Esophagus squamous epithelium (tissue), 5 donors: ENCODE measurements at regions not wholly inside any gene's neighbourhood (a gene's known extent, or its start where the extent isn't known, plus 50 kb on each side); places are given as distances from the start of the nearest gene placed in this dataset.

Source experiments
- DNase-seq: peaks from one replicate; lab custom pipeline; 2025; lab: John Stamatoyannopoulos, UW
- H3K27ac ChIP-seq, 4 donors: fragments of 200-600 bp; sonication (generic); one replicate each; pipeline ENCODE4 v1.5.1; 2016 to 2019; ENCODE audit warnings: mild to moderate bottlenecking in 1 of 4
- H3K27me3 ChIP-seq, 4 donors: fragments of 200-600 bp; sonication (generic); 1 replicate in 3 of 4; 2 replicates in 1 of 4; pipeline versions ENCODE4 v1.5.1 to v1.6.0; 2017 to 2021; ENCODE audit warnings: antibody characterized with exemption in 1 of 4
- H3K36me3 ChIP-seq, 3 donors: fragments of 200-600 bp; sonication (generic); one replicate each; pipeline ENCODE4 v1.5.1; 2016 to 2019
- H3K4me1 ChIP-seq, 3 donors: fragments of 200-600 bp; sonication (generic); one replicate each; pipeline ENCODE4 v1.5.1; 2017 to 2019
- H3K4me3 ChIP-seq, 4 donors: fragments of 200-600 bp; sonication (generic); 1 replicate in 3 of 4; 2 replicates in 1 of 4; pipeline ENCODE4 v1.5.1; 2016 to 2019; ENCODE audit warnings: mild to moderate bottlenecking in 2 of 4, moderate library complexity in 1 of 4
- H3K9me3 ChIP-seq, 3 donors: fragments of 200-600 bp; sonication (generic); one replicate each; pipeline ENCODE4 v1.5.1; 2016 to 2019
- CTCF ChIP-seq, 6 experiments: fragments of 450-650 bp in 4 of 6; fragments of 200-600 bp in 2 of 6; sonication (generic) in 2 of 6; IDR thresholded peaks; one replicate each; pipeline ENCODE4 v1.5.1; 2016 to 2019; ENCODE audit warnings: antibody characterized with exemption in 6 of 6, mild to moderate bottlenecking in 4 of 6, moderate library complexity in 4 of 6
- POLR2A ChIP-seq, 4 donors: fragments of 450-650 bp; IDR thresholded peaks; one replicate each; pipeline ENCODE4 v1.6.1; 2017; ENCODE audit warnings: antibody characterized with exemption in 4 of 4, mild to moderate bottlenecking in 4 of 4, moderate library complexity in 3 of 4
- WGBS, 2 donors: methylation state at CpG; one replicate each; pipeline ENCODE4 v1.1.5; 2018; 5-methylcytosine and 5-hydroxymethylcytosine counted together
- intact Hi-C: fragments of 100-400 bp; cut with DNase I; formaldehyde crosslinking; loops from one replicate; pipeline ENCODE4 v1.15.0; 2022
- donor health status: DM: yes; HTN: yes; CAD: no.

GRCh38 chr14:66070542-66071319, 415.4 kb upstream of the CCDC196 start:
- Histone ChIP-seq H3K9me3 (no peaks in the 10 kb centered on the region), H3K27ac (no peak overlapping the region), H3K4me3 (no peak overlapping the region), H3K4me1 (no peaks in the 10 kb centered on the region), H3K36me3 (no peaks in the 10 kb centered on the region), H3K27me3 (peaks cover 0 to 7% (median 0%) of the 10 kb centered on the region in 4 donors)
- DNase-seq = no peak
- peak; percentile 38 to 68 (median 52) for TF ChIP-seq CTCF (IDR thresholded peaks at IDR 0.05)
- TF ChIP-seq POLR2A (IDR thresholded peaks at IDR 0.05) = no peak
- intact Hi-C loops = no loop called here
- 60 to 65% methylated on average over 8 to 12 of the region's 12 CpGs for WGBS, 2 donors

GRCh38 chr14:66072190-66073084, 413.7 kb upstream of the CCDC196 start:
- intact Hi-C loops = no loop called here
- TF ChIP-seq POLR2A (IDR thresholded peaks at IDR 0.05) (no peak), CTCF (IDR thresholded peaks at IDR 0.05) (no peak)
- 77 to 80% methylated on average over 5 of the region's 5 CpGs for WGBS, 2 donors
- Histone ChIP-seq H3K27ac (no peak overlapping the region), H3K27me3 (peaks cover 0 to 7% (median 0%) of the 10 kb centered on the region in 4 donors), H3K9me3 (no peaks in the 10 kb centered on the region), H3K4me3 (no peak overlapping the region), H3K36me3 (no peaks in the 10 kb centered on the region), H3K4me1 (no peaks in the 10 kb centered on the region)
- DNase-seq = no peak

- Histone ChIP-seq H3K4me3 (no peak overlapping the region), H3K27ac (no peak overlapping the region), H3K9me3 (no peaks in the 10 kb centered on the region), H3K4me1 (peaks cover 0 to 5% (median 0%) of the 10 kb centered on the region in 3 donors), H3K27me3 (peaks cover 0 to 7% (median 0%) of the 10 kb centered on the region in 4 donors), H3K36me3 (no peaks in the 10 kb centered on the region)
- 52 to 64% methylated on average over 4 of the region's 4 CpGs for WGBS, 2 donors
- TF ChIP-seq CTCF (IDR thresholded peaks at IDR 0.05) (no peak), POLR2A (IDR thresholded peaks at IDR 0.05) (no peak)
- DNase-seq = no peak
- intact Hi-C loops = no loop called here
Observed at GRCh38 chr14:66074537-66074936, 411.6 kb upstream of the CCDC196 start.

DNA sequence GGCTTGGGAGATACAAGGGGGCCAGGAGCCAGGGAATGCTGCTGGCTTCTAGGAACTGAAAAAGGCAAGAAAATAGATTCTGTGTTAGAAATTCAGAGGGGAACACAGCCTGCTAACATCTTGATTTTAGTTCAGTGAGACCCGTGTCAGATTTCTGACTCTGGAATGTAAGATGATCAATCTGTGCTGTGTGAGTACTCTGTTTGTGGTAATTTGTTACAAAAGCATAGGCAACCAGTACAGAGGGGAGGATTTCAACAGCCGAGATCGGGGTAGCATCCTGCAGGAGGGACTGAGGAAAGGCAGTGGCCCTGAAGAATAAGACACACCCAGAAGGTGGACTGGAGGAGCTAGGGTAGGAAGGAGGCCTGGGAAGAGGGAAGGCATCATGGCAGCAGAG, 410.0 kb upstream of the CCDC196 start:
- no peaks in the 10 kb centered on the region for H3K36me3 ChIP-seq
- DNase-seq = no peak
- 80 to 81% methylated on average over 3 of the region's 3 CpGs for WGBS, 2 donors
- H3K4me3 ChIP-seq = no peak overlapping the region
- H3K27me3 ChIP-seq = no peaks in the 10 kb centered on the region
- peaks cover 0 to 5% (median 0%) of the 10 kb centered on the region in 3 donors for H3K4me1 ChIP-seq
- H3K9me3 ChIP-seq = no peaks in the 10 kb centered on the region
- TF ChIP-seq CTCF (IDR thresholded peaks at IDR 0.05) (no peak), POLR2A (IDR thresholded peaks at IDR 0.05) (no peak)
- intact Hi-C loops = no loop called here
- no peak overlapping the region for H3K27ac ChIP-seq

GRCh38 chr14:66078006-66078405, 408.2 kb upstream of the CCDC196 start:
- TF ChIP-seq POLR2A (IDR thresholded peaks at IDR 0.05) = no peak
- no peak for TF ChIP-seq CTCF (IDR thresholded peaks at IDR 0.05)
- Histone ChIP-seq H3K4me3 (no peak overlapping the region), H3K4me1 (peaks cover 0 to 5% (median 0%) of the 10 kb centered on the region in 3 donors), H3K27ac (no peak overlapping the region), H3K9me3 (no peaks in the 10 kb centered on the region), H3K27me3 (no peaks in the 10 kb centered on the region), H3K36me3 (no peaks in the 10 kb centered on the region)
- intact Hi-C loops = no loop called here
- no peak for DNase-seq
- WGBS, 2 donors = 43 to 47% methylated on average over 5 of the region's 5 CpGs
